ENCODE measurements at regions not wholly inside any gene's neighbourhood (a gene's known extent, or its start where the extent isn't known, plus 50 kb on each side); places are given as distances from the start of the nearest gene placed in this dataset.

GRCh38 chr14:84477996-84478395 lies 1051.9 kb upstream of the FLRT2 start:
- ChIA-PET POLR2A (no interaction called here), CTCF (no interaction called here)
- Histone ChIP-seq H3K4me3 (ENCODE audit: low read depth, low read length) (no peak overlapping the region), H3K9me3 (ENCODE audit: control insufficient read depth, insufficient read depth, low read depth, low read length) (no peaks in the 10 kb centered on the region), H3K4me1 (ENCODE audit: control insufficient read depth, insufficient read depth, low read length) (no peaks in the 10 kb centered on the region), H3K36me3 (ENCODE audit: control insufficient read depth in 2 of 2, insufficient read depth in 1 of 2, low read length in 2 of 2) (no peaks in the 10 kb centered on the region), H3K27ac (ENCODE audit: extremely low read depth, low read depth, low read length) (no peak overlapping the region)
- TF ChIP-seq ZNF146 (tag by site-specific recombination; IDR thresholded peaks at IDR 0.05) (no peak), ZNF768 (tag by site-specific recombination; IDR thresholded peaks at IDR 0.05) (no peak), ZNF521 (tag by site-specific recombination; IDR thresholded peaks at IDR 0.05) (no peak), PATZ1 (tag by site-specific recombination; IDR thresholded peaks at IDR 0.05) (no peak), ZBTB1 (tag by site-specific recombination; IDR thresholded peaks at IDR 0.05) (no peak), HOXD13 (CRISPR knock-in tag; IDR thresholded peaks at IDR 0.05; ENCODE audit: borderline replicate concordance) (no peak), ZNF449 (tag by site-specific recombination; IDR thresholded peaks at IDR 0.05) (no peak), ZNF280D (tag by site-specific recombination; IDR thresholded peaks at IDR 0.05) (no peak)

- ChIA-PET CTCF (interaction anchor here (0.7 kb wide), 1 partner anchor 20 kb away, joined by 3 read pairs; no protein-coding TSS in a partner anchor), POLR2A (no interaction called here)
- H3K36me3 ChIP-seq (ENCODE audit: control insufficient read depth in 2 of 2, insufficient read depth in 1 of 2, low read length in 2 of 2): no peaks in the 10 kb centered on the region
- H3K4me1 ChIP-seq (ENCODE audit: control insufficient read depth, insufficient read depth, low read length): no peaks in the 10 kb centered on the region
- no peaks in the 10 kb centered on the region for H3K9me3 ChIP-seq (ENCODE audit: control insufficient read depth, insufficient read depth, low read depth, low read length)
- H3K4me3 ChIP-seq (ENCODE audit: low read depth, low read length): no peak overlapping the region
- H3K27ac ChIP-seq (ENCODE audit: extremely low read depth, low read depth, low read length): no peak overlapping the region
- TF ChIP-seq ZNF777 (tag by site-specific recombination; IDR thresholded peaks at IDR 0.05; ENCODE audit: borderline replicate concordance) (no peak), REST (tag by site-specific recombination; IDR thresholded peaks at IDR 0.05) (no peak), ZNF214 (tag by site-specific recombination; IDR thresholded peaks at IDR 0.05; ENCODE audit: borderline replicate concordance) (no peak), ZNF624 (tag by site-specific recombination; IDR thresholded peaks at IDR 0.05) (no peak), SETDB1 (IDR thresholded peaks at IDR 0.05; ENCODE audit: insufficient read length, low read length) (no peak), ZFHX2 (tag by site-specific recombination; conservative IDR thresholded peaks at IDR 0.05) (no peak), ZNF549 (tag by site-specific recombination; IDR thresholded peaks at IDR 0.05) (no peak), ZFP41 (tag by site-specific recombination; IDR thresholded peaks at IDR 0.05; ENCODE audit: borderline replicate concordance) (no peak), ZNF518A (tag by site-specific recombination; conservative IDR thresholded peaks at IDR 0.05; ENCODE audit: low read depth) (no peak), ZNF133 (tag by site-specific recombination; IDR thresholded peaks at IDR 0.05) (no peak)
Measured at GRCh38 chr14:84482256-84483071, 1047.5 kb upstream of the FLRT2 start.
